ENCODE measurements at regions not wholly inside any gene's neighbourhood (a gene's known extent, or its start where the extent isn't known, plus 50 kb on each side); places are given as distances from the start of the nearest gene placed in this dataset.

- TF ChIP-seq BCLAF1 (IDR thresholded peaks at IDR 0.05) (no peak), SNAPC5 (CRISPR knock-in tag; IDR thresholded peaks at IDR 0.05; ENCODE audit: borderline replicate concordance) (no peak), FOXK1 (CRISPR knock-in tag; IDR thresholded peaks at IDR 0.05; ENCODE audit: borderline replicate concordance, low read depth) (peak; percentile 60; the same call in 1 of the 2 replicates), ZNF343 (CRISPR knock-in tag; IDR thresholded peaks at IDR 0.05) (no peak), ZMAT5 (CRISPR knock-in tag; IDR thresholded peaks at IDR 0.05; ENCODE audit: borderline replicate concordance, low read depth) (no peak), TEAD3 (CRISPR knock-in tag; optimal IDR thresholded peaks at IDR 0.05; ENCODE audit: borderline replicate concordance) (peak; percentile 73), ZNF30 (CRISPR knock-in tag; IDR thresholded peaks at IDR 0.05) (no peak), ZFP1 (CRISPR knock-in tag; IDR thresholded peaks at IDR 0.05) (no peak), HMG20B (CRISPR knock-in tag; conservative IDR thresholded peaks at IDR 0.05) (no peak; the same call in 1 of the 2 replicates), ZNF816 (CRISPR knock-in tag; IDR thresholded peaks at IDR 0.05; ENCODE audit: borderline replicate concordance) (no peak), PAX8 (CRISPR knock-in tag; IDR thresholded peaks at IDR 0.05; ENCODE audit: borderline replicate concordance) (no peak), MLX (CRISPR knock-in tag; IDR thresholded peaks at IDR 0.05) (0 out of 2 replicates have a peak, but pooled peaks have one; percentile 39), ZNF232 (CRISPR knock-in tag; IDR thresholded peaks at IDR 0.05; ENCODE audit: borderline replicate concordance) (peak; percentile 26; the same call in 1 of the 2 replicates), ZNF317 (CRISPR knock-in tag; IDR thresholded peaks at IDR 0.05) (peak; percentile 40; the same call in 1 of the 2 replicates), ETV5 (CRISPR knock-in tag; IDR thresholded peaks at IDR 0.05; ENCODE audit: borderline replicate concordance) (peak; percentile 97), KLF12 (CRISPR knock-in tag; IDR thresholded peaks at IDR 0.05; ENCODE audit: borderline replicate concordance) (peak; percentile 46; the same call in 1 of the 2 replicates), LCORL (IDR thresholded peaks at IDR 0.05) (peak; percentile 58; the same call in 1 of the 2 replicates), LCORL (CRISPR knock-in tag; IDR thresholded peaks at IDR 0.05) (peak; percentile 99), PRDM15 (CRISPR knock-in tag; IDR thresholded peaks at IDR 0.05) (no peak), CBFB (CRISPR knock-in tag; IDR thresholded peaks at IDR 0.05) (0 out of 2 replicates have a peak, but pooled peaks have one; percentile 45), TBX3 (IDR thresholded peaks at IDR 0.05; ENCODE audit: borderline replicate concordance) (no peak), ZFP82 (CRISPR knock-in tag; IDR thresholded peaks at IDR 0.05; ENCODE audit: borderline replicate concordance) (no peak), ZNF331 (CRISPR knock-in tag; IDR thresholded peaks at IDR 0.05) (no peak), MAFF (IDR thresholded peaks at IDR 0.05; ENCODE audit: low read depth, low read length) (no peak)
Observed at GRCh38 chr11:45391168-45391850, 105.2 kb upstream of the SYT13 start (continued).
